Transverse colon (tissue), 3 donors: ENCODE measurements at regions not wholly inside any gene's neighbourhood (a gene's known extent, or its start where the extent isn't known, plus 50 kb on each side); places are given as distances from the start of the nearest gene placed in this dataset.

ENCODE experiments used
- EP300 ChIP-seq: sonication (generic); formaldehyde crosslinking; IDR thresholded peaks from one replicate; pipeline ENCODE4 v1.6.1; 2017; ENCODE audit warnings: antibody characterized with exemption, low read depth
- POLR2A ChIP-seq: fragments of 450-650 bp; IDR thresholded peaks from one replicate; pipeline ENCODE4 v1.6.1; 2016; ENCODE audit warnings: antibody characterized with exemption, mild to moderate bottlenecking, moderate library complexity
- TF ChIP-seq, protein P1 (sequence below), 5 experiments: fragments of 200-600 bp in 3 of 5; fragments of 450-650 bp in 2 of 5; sonication (generic) in 3 of 5; IDR thresholded peaks; 1 replicate in 2 of 5; 2 replicates in 3 of 5; pipeline ENCODE4 v1.5.1; 2016 to 2017; ENCODE audit warnings: antibody characterized with exemption in 5 of 5, inconsistent platforms in 3 of 5, mild to moderate bottlenecking in 2 of 5, moderate library complexity in 1 of 5

DNA sequence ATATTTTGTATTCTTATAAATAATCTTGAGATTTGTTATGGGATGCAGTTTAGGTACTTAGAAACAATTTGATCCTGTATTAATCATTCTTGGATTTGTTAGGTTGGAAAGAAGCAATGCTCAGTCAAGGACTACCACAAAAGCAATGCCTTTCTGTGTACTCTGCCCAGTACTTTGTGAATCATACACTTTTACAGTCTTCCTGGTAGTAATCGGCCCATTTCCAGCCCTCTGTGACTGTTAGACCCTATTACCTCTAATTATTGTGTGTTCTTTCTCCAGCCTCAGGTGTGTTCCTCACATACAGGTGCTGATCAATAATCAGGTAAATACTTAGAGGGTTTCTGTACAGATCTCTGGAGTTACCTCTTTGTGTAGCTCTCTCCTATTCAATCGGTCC, 609.0 kb downstream of the KCNH5 start:
- TF ChIP-seq, protein P1, sequence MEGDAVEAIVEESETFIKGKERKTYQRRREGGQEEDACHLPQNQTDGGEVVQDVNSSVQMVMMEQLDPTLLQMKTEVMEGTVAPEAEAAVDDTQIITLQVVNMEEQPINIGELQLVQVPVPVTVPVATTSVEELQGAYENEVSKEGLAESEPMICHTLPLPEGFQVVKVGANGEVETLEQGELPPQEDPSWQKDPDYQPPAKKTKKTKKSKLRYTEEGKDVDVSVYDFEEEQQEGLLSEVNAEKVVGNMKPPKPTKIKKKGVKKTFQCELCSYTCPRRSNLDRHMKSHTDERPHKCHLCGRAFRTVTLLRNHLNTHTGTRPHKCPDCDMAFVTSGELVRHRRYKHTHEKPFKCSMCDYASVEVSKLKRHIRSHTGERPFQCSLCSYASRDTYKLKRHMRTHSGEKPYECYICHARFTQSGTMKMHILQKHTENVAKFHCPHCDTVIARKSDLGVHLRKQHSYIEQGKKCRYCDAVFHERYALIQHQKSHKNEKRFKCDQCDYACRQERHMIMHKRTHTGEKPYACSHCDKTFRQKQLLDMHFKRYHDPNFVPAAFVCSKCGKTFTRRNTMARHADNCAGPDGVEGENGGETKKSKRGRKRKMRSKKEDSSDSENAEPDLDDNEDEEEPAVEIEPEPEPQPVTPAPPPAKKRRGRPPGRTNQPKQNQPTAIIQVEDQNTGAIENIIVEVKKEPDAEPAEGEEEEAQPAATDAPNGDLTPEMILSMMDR (IDR thresholded peaks at IDR 0.05) = no peak
- TF ChIP-seq POLR2A (no peak), EP300 (no peak)
